Activated CD8-positive, alpha-beta memory T cell treated with anti-CD3 and anti-CD28 coated beads for 36 hours (primary cell): ENCODE measurements at regions not wholly inside any gene's neighbourhood (a gene's known extent, or its start where the extent isn't known, plus 50 kb on each side); places are given as distances from the start of the nearest gene placed in this dataset.
"Not testable (repeated sequence)": the region's sequence is repeated elsewhere in the genome, so short reads cannot be mapped to it uniquely, and the experiment has no call there.

Experiments
- CTCF ChIA-PET: fragments of 350-600 bp; sonication (Branson Sonifier 250); formaldehyde crosslinking; loops from one replicate; lab custom pipeline; 2021; ENCODE audit warnings: antibody characterized with exemption; lab: Charles Lee
- POLR2A ChIA-PET: fragments of 350-600 bp; sonication (Branson Sonifier 250); formaldehyde crosslinking; loops from one replicate; lab custom pipeline; 2021; ENCODE audit warnings: antibody characterized with exemption; lab: Charles Lee

- POLR2A ChIA-PET: no interaction called here
- CTCF ChIA-PET: no interaction called here
These were observed 125.3 kb upstream of the PRMT8 start for GRCh38 chr12:3365463-3366411.

- ChIA-PET POLR2A (no interaction called here), CTCF (no interaction called here)
These were observed 124.4 kb upstream of the PRMT8 start for GRCh38 chr12:3366451-3367110.

- ChIA-PET CTCF (no interaction called here), POLR2A (no interaction called here)
These were observed 123.1 kb upstream of the PRMT8 start for GRCh38 chr12:3367750-3368444.

GRCh38 chr12:3371018-3371417 lies 120.0 kb upstream of the PRMT8 start:
- CTCF ChIA-PET: no interaction called here
- POLR2A ChIA-PET: no interaction called here

GRCh38 chr12:3375326-3375725 lies 115.7 kb upstream of the PRMT8 start:
- ChIA-PET POLR2A (interaction anchor here (0.7 kb wide), 1 partner anchor 164 kb away, joined by 3 read pairs; no protein-coding TSS in a partner anchor), CTCF (no interaction called here)

- ChIA-PET POLR2A (no interaction called here), CTCF (no interaction called here)
These were observed 114.1 kb upstream of the PRMT8 start for GRCh38 chr12:3376779-3377455.

- POLR2A ChIA-PET: no interaction called here
- CTCF ChIA-PET: no interaction called here
These were observed 112.3 kb upstream of the PRMT8 start for GRCh38 chr12:3378655-3379054.

GRCh38 chr12:3379079-3379478 lies 111.9 kb upstream of the PRMT8 start:
- ChIA-PET CTCF (no interaction called here), POLR2A (no interaction called here)

- ChIA-PET CTCF (no interaction called here), POLR2A (no interaction called here)
These were observed 110.6 kb upstream of the PRMT8 start for GRCh38 chr12:3380200-3381043.

GRCh38 chr12:3381059-3382047 lies 109.7 kb upstream of the PRMT8 start:
- POLR2A ChIA-PET: no interaction called here
- CTCF ChIA-PET: no interaction called here

- ChIA-PET CTCF (no interaction called here), POLR2A (no interaction called here)
These were observed 101.0 kb upstream of the PRMT8 start for GRCh38 chr12:3389986-3390385.

- POLR2A ChIA-PET, CTCF ChIA-PET: not testable (repeated sequence)
These were observed 93.4 kb upstream of the PRMT8 start for GRCh38 chr12:3397596-3397995.

GRCh38 chr12:3398196-3398789 lies 92.7 kb upstream of the PRMT8 start:
- POLR2A ChIA-PET: no interaction called here
- CTCF ChIA-PET: no interaction called here

- POLR2A ChIA-PET: no interaction called here
These were observed 85.2 kb upstream of the PRMT8 start for GRCh38 chr12:3405821-3406220.

GRCh38 chr12:3407723-3408122 lies 83.3 kb upstream of the PRMT8 start:
- ChIA-PET CTCF (interaction anchor here (1.4 kb wide), 1 partner anchor 10 kb away, joined by 3 read pairs; no protein-coding TSS in a partner anchor), POLR2A (no interaction called here)

More at GRCh38 chr12:3405821-3406220, 85.2 kb upstream of the PRMT8 start:
- CTCF ChIA-PET: no interaction called here

GRCh38 chr12:3409662-3410061 lies 81.3 kb upstream of the PRMT8 start:
- ChIA-PET POLR2A (no interaction called here), CTCF (interaction anchor here (0.9 kb wide), 1 partner anchor 110 kb away, joined by 3 read pairs; no protein-coding TSS in a partner anchor)

GRCh38 chr12:3416159-3416558 lies 74.8 kb upstream of the PRMT8 start:
- CTCF ChIA-PET: no interaction called here

More at GRCh38 chr12:3416159-3416558, 74.8 kb upstream of the PRMT8 start:
- POLR2A ChIA-PET: no interaction called here
